ENCODE measurements at regions not wholly inside any gene's neighbourhood (a gene's known extent, or its start where the extent isn't known, plus 50 kb on each side); places are given as distances from the start of the nearest gene placed in this dataset.

DNA sequence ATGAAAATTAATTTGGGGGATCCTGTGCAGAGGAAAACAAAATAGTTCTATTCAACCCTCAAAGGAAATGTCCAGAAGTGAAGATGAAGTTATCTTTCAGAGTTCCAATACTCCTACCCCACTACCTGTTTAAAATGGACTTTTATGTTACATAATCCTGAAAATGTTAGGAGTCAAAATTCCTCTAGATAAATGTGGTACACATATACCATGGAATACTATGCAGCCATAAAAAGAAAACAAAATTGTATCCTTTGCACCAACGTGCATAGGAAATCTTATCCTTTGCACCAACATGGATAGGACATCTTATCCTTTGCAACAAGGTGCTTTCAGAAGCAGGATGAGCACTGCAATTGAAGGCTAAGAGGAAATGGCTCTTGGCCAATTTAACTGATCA is 245.2 kb downstream of the LTN1 start:
- no peak overlapping the region for H3K4me2 ChIP-seq (ENCODE audit: low read depth, low read length, poor library complexity, severe bottlenecking)
- H3K9me3 ChIP-seq (ENCODE audit: insufficient read depth, low read depth, low read length): no peaks in the 10 kb centered on the region
- H3K9ac ChIP-seq (ENCODE audit: low read depth, low read length, poor library complexity, severe bottlenecking): no peak overlapping the region
- H3K79me2 ChIP-seq (ENCODE audit: insufficient read depth, low read length): no peaks in the 10 kb centered on the region
- H4K20me1 ChIP-seq (ENCODE audit: insufficient read depth, low read length, poor library complexity, severe bottlenecking): no peaks in the 10 kb centered on the region
- no peaks in the 10 kb centered on the region for H3K36me3 ChIP-seq (ENCODE audit: insufficient read depth, low read length)
- H3K9me2 ChIP-seq (replicated peaks; ENCODE audit: low read depth, low read length): no peaks in the 10 kb centered on the region
- no peaks in the 10 kb centered on the region for H3K4me1 ChIP-seq (ENCODE audit: insufficient read depth, low read length, poor library complexity, severe bottlenecking)
- no peaks in the 10 kb centered on the region for H3K27me3 ChIP-seq (ENCODE audit: insufficient read depth, low read length, poor library complexity, severe bottlenecking)
- TF ChIP-seq EZH2phosphoT487 (IDR thresholded peaks at IDR 0.05; ENCODE audit: borderline replicate concordance): no peak
- TF ChIP-seq, protein P1, sequence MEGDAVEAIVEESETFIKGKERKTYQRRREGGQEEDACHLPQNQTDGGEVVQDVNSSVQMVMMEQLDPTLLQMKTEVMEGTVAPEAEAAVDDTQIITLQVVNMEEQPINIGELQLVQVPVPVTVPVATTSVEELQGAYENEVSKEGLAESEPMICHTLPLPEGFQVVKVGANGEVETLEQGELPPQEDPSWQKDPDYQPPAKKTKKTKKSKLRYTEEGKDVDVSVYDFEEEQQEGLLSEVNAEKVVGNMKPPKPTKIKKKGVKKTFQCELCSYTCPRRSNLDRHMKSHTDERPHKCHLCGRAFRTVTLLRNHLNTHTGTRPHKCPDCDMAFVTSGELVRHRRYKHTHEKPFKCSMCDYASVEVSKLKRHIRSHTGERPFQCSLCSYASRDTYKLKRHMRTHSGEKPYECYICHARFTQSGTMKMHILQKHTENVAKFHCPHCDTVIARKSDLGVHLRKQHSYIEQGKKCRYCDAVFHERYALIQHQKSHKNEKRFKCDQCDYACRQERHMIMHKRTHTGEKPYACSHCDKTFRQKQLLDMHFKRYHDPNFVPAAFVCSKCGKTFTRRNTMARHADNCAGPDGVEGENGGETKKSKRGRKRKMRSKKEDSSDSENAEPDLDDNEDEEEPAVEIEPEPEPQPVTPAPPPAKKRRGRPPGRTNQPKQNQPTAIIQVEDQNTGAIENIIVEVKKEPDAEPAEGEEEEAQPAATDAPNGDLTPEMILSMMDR (conservative IDR thresholded peaks at IDR 0.05; ENCODE audit: low read length): no peak
- no peak overlapping the region for H3K4me3 ChIP-seq (ENCODE audit: low read length, poor library complexity, severe bottlenecking)
- H3F3A ChIP-seq (ENCODE audit: low read depth): no peaks in the 10 kb centered on the region
- no peak overlapping the region for H2AFZ ChIP-seq (ENCODE audit: low read length)

DNA sequence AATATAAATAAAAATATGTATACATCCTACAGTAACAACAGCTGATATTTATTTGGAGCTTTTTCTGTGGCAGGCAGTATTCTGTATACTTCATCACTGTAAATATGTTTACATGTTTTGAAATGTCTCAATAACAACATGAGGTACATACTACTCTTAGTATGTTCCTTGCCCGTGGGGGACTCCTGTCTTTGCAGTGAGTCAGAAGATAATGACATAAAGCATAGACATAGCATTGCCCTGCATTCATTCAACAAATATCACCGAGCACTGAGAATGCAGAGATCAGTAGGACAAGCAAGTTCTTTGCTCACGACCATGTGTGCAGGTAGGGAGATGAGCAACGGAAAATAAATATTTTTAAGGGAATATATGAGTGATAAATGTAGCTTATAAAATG is 246.5 kb downstream of the LTN1 start:
- H3K27me3 ChIP-seq (ENCODE audit: insufficient read depth, low read length, poor library complexity, severe bottlenecking): no peaks in the 10 kb centered on the region
- no peak overlapping the region for H3K4me2 ChIP-seq (ENCODE audit: low read depth, low read length, poor library complexity, severe bottlenecking)
- H3K9ac ChIP-seq (ENCODE audit: low read depth, low read length, poor library complexity, severe bottlenecking): no peak overlapping the region
- H3K9me2 ChIP-seq (replicated peaks; ENCODE audit: low read depth, low read length): no peaks in the 10 kb centered on the region
- H3F3A ChIP-seq (ENCODE audit: low read depth): no peaks in the 10 kb centered on the region
- H4K20me1 ChIP-seq (ENCODE audit: insufficient read depth, low read length, poor library complexity, severe bottlenecking): no peaks in the 10 kb centered on the region
- H3K4me1 ChIP-seq (ENCODE audit: insufficient read depth, low read length, poor library complexity, severe bottlenecking): no peaks in the 10 kb centered on the region
- no peaks in the 10 kb centered on the region for H3K36me3 ChIP-seq (ENCODE audit: insufficient read depth, low read length)
- no peak overlapping the region for H3K4me3 ChIP-seq (ENCODE audit: low read length, poor library complexity, severe bottlenecking)
- H3K9me3 ChIP-seq (ENCODE audit: insufficient read depth, low read depth, low read length): no peaks in the 10 kb centered on the region
- H3K79me2 ChIP-seq (ENCODE audit: insufficient read depth, low read length): no peaks in the 10 kb centered on the region
- no peak for TF ChIP-seq EZH2phosphoT487 (IDR thresholded peaks at IDR 0.05; ENCODE audit: borderline replicate concordance)
- H2AFZ ChIP-seq (ENCODE audit: low read length): no peak overlapping the region

DNA sequence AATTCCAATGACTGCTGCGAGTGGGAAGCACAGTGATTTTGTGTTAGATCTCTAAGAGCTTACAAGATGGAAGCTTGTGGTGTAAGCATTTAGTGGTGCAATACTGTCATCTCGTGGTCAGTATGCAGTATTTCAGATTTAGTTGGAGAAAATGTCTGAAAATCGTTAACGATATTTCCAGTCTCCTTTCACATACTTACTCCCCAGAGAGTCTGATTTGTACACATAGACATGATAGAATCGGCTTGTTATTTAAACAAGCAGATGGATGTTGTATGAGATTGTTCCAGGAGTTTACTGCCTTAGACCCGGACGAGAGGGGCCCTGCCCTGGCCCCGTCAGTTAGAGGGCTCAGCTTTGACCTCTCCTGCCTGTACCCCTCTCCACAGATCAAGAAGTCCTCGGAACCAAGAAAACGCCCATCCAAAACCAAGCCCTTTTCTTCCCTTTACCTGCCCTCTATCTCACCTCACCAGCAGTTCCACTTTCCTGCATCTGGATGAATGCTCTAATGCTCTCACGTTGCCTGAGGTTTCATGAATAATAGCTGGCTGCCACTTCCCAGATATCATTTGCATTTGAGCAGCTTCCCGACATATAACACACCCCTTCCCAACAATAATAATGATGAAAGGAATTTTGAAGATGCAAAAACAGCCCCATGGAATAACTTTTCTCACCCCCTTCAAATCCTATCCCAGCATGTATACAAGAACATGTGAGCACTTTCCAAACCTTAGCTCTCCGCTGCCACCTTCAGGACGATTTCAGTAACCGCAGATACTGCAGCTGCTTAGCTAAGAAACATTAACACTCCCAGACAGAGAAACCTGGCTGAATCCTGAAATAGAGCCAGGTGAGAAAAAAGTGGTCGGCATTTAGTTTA is 247.3 kb downstream of the LTN1 start:
- H3K27me3 ChIP-seq (ENCODE audit: insufficient read depth, low read length, poor library complexity, severe bottlenecking): no peaks in the 10 kb centered on the region
- H3K4me2 ChIP-seq (ENCODE audit: low read depth, low read length, poor library complexity, severe bottlenecking): peak overlapping the region; percentile 71
- H4K20me1 ChIP-seq (ENCODE audit: insufficient read depth, low read length, poor library complexity, severe bottlenecking): no peaks in the 10 kb centered on the region
- no peaks in the 10 kb centered on the region for H3K9me2 ChIP-seq (replicated peaks; ENCODE audit: low read depth, low read length)
- no peaks in the 10 kb centered on the region for H3F3A ChIP-seq (ENCODE audit: low read depth)
- no peaks in the 10 kb centered on the region for H3K9me3 ChIP-seq (ENCODE audit: insufficient read depth, low read depth, low read length)
- peak overlapping the region; percentile 67 for H3K4me3 ChIP-seq (ENCODE audit: low read length, poor library complexity, severe bottlenecking)
- H3K9ac ChIP-seq (ENCODE audit: low read depth, low read length, poor library complexity, severe bottlenecking): peak overlapping the region; percentile 36
- peak overlapping the region; percentile 92 for H2AFZ ChIP-seq (ENCODE audit: low read length)
- no peaks in the 10 kb centered on the region for H3K36me3 ChIP-seq (ENCODE audit: insufficient read depth, low read length)
- TF ChIP-seq EZH2phosphoT487 (IDR thresholded peaks at IDR 0.05; ENCODE audit: borderline replicate concordance): no peak
- TF ChIP-seq, protein P1 (conservative IDR thresholded peaks at IDR 0.05; ENCODE audit: low read length): peak; percentile 88
- no peaks in the 10 kb centered on the region for H3K4me1 ChIP-seq (ENCODE audit: insufficient read depth, low read length, poor library complexity, severe bottlenecking)
- no peaks in the 10 kb centered on the region for H3K79me2 ChIP-seq (ENCODE audit: insufficient read depth, low read length)

Measured in Loucy (cell line).